ENCODE measurements at regions not wholly inside any gene's neighbourhood (a gene's known extent, or its start where the extent isn't known, plus 50 kb on each side); places are given as distances from the start of the nearest gene placed in this dataset.
"Not testable (repeated sequence)": the region's sequence is repeated elsewhere in the genome, so short reads cannot be mapped to it uniquely, and the experiment has no call there.

DNA sequence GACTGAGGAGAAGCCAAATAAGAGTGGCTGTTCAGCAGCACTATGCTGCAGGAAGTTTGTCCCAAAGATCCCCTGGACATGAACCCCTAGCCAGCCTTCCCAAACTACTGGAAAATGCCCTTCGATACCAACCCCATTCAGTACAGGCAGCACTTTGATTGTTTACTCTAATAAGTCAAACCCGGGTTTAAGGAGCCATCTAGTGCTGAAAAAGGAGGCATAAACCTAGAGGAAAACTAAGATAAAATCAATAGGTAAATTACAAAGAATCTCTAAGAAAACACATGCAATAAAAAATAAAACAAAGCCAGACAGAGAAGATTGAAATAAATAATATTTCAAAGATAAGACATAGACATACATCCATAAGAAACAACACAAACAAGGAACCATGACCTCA lies 771.6 kb downstream of the RPS29 start:
- DNase-seq: no peak

DNA sequence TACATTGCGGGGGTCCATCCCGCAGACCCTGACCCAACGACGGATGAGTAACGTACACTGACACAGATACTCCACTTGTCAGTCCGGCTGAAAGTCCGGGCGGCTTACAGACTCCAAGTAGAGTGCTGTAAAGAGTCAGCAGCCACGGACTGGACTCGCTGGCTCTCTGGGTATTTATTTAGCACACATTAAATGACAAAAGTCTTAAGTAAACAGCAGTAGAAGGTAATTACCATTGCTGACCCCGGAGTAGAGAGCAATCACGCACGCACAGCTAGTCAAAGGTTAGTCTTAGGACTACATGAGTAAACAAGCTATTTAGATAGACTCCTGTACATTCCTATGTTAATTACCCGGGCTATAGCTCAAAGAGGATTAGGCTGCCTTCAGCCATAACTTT lies 780.9 kb downstream of the RPS29 start:
- DNase-seq: no peak

DNA sequence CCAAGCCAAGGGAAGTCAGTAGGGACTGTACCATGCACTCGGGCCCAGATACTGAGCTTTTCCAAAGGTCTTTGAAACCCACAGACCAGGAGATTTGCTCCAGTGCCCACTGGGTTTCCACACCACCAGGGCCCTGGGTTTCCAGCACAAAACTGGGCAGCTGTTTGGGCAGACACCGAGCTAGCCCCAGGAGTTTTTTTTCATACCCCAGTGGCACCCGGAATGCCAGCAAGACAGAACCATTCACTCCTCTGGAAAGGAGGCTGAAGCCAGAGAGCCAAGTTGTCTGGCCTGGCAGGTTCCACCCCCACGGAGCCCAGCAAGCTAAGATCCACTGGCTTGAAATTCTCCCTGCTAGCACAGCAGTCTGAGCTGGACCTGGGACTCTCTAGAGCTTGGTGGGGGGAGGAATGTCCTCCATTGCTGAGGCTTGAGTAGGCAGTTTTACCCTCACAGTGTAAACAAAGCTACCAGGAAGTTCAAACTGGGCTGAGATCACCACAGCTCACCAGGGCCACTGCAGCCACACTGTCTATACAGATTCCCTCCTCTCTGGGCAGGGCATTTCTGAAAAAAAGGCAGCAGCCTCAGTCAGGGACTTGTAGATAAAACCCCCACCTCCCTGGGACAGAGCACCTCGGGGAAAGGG lies 793.7 kb downstream of the RPS29 start:
- DNase-seq: no peak

DNA sequence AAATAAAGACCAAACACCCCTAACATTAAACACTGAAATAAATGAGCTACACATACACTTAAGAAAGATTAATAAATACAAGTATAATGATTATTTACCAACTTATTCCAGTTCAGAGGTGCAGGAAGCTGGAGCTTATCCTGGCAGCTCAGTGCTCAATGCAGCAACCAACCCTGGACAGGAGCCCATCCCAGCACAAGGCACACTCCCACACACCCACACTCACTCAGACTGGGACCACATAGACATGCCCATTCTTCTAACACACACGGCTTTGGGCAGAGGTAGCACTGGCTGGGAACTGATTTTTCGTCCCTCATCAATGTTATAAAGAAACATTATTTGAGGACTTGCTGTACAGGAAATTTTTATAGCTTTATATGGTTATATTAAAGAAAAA lies 797.4 kb downstream of the RPS29 start:
- no peak for DNase-seq

DNA sequence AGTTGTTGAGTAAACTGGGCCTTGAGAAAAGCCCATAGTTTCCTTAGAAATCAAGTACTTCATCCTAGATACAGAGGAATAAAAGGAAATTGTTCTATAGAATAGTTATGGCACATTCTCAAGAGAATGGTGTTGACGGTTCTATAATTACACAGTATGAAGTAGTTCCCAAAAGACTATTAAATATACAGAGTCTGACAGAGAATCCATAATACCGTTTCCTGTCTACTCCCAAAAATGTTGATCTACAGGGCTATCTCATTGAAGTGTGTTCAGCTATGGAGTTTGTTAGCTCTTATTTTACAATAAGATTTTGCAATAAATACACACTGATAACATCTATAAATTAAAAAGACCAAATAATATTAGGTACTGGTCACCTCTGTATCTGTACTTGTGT lies 799.7 kb downstream of the RPS29 start:
- no peak for DNase-seq

DNA sequence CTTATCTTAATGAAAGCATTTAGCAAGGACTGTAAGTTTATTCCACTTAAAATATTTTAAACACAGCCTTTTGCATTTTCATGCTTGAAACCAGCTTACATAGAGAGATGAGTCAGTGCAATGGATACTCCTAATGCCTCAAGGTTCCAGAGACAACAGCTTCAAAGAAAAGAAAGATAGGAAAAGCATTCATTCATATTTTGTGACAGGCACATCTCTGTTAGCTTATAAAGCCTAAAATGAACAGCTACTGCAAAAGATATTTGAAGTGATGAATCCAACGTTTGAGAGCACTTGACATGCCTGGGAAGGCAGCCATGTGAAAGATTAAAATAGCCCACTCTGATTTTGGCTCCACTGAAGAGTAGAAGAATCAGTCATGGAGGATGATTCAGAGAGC lies 814.5 kb downstream of the RPS29 start:
- DNase-seq: no peak

DNA sequence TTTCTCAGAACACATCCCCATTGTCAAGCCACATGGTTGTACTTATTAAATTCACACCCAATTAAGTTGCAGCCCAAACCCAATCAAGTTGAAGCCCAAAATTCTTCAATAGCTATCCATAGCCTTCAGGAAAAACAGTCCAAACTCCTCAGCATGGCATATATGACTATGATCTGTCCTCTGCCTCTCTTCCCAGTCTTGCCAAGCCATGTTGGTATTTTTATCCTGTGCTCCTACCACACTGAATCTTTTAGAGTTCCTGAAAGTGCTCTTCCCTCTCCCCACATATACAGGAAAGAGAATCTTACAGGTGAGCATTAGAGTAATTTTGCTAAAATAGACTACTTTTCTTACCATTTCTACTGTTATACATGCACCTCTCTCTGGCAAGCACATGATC lies 834.9 kb downstream of the RPS29 start:
- DNase-seq: no peak

DNA sequence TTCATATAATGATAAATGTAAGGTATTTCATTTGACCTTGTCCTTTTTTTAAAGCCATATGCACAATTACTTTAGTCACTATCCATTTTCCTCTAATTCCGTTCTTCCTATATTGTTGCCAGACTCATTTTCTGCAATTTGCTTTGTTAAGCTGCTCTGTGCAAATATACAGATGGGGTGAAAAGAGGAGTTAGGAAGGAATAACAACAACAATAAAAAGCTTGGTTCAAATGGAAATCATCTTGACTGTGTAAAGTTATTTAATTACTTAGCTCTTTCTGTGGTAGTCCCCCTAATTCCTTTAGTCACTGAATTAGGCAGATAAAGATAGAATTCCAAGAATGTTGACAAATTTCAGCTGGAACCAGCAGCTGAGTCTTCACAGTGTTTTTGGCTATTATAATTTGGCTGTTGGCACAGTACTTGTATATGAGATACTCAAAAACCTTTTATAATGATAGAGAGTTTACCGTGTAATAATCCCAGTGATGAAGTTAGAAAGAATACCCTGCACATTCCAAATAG lies 838.0 kb downstream of the RPS29 start:
- no peak for DNase-seq

DNA sequence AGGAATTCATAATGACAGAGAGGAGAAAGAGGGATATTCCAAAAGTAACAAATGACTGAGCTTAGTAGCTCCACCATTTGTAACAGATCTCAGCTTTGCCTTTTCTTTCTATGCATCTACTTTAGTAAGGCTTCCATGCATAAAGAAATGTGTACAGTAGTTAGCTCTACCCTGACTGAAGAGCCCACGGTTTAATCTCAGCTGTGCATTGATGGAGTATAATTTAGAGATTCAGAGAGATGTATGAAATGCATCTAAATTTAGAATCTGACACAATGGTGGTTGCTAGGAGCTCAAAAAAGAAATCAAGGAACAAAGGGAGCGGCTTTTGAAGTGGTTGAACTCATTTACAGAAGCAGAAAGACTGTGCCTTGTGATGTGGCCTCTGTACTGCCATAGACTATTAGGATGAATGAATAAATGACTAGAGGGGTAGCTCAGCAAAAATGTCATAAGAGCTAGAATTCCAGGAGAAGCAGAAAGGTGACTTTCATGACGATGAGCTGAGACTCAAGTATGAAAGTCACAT lies 838.6 kb downstream of the RPS29 start:
- no peak for DNase-seq

DNA sequence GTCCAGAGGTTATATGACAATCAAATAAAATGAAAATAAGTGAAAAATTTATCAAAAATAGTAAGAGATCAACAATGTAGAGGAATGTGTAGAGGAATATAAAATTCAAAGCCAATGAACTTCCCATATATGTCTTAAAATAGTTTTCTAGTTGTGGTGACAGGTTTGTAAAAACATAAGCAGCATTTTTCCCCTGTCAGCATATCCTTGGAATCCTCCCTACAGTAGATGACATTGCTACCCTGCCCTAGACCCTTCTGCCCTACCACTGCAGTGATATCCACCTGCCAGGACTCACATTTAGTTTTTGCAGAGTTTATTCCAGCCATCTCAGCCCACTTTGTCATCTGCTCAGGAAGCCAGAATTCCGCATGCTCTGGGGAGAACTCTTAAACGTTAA lies 842.0 kb downstream of the RPS29 start:
- DNase-seq: no peak

DNA sequence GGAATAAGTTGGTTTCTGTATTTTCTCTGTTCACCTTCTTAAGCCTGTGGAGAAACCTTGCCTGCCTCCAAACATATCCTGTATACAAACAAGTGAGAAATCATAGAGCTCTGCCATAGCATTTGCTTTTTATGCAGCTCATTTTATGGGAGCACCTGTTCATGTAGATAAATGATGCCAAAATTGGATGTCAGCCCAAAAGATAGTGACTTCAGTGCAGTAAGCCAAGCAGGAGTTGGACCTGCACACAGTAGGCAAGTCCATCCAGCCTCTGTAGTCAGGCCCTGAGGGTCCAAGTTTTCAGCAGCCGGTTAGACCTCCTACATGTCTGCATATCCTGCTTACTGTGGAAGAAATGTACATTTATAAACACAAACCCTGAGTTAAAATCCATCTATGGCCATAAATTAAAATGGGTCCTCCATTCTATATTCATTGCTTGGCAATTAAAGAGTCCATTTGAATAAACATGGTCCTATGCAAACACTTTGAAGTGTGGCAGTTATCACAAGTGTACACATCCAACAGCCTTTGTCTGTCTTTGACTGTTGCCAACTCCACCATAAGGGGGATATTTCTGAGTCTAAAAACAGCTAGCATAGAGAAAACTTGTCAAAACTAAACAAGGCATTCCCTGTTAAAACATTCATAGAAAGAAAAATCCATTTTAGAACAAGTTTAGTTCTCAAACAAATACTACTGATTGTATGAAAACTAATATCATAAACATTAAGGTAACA lies 847.8 kb downstream of the RPS29 start:
- DNase-seq: no peak

DNA sequence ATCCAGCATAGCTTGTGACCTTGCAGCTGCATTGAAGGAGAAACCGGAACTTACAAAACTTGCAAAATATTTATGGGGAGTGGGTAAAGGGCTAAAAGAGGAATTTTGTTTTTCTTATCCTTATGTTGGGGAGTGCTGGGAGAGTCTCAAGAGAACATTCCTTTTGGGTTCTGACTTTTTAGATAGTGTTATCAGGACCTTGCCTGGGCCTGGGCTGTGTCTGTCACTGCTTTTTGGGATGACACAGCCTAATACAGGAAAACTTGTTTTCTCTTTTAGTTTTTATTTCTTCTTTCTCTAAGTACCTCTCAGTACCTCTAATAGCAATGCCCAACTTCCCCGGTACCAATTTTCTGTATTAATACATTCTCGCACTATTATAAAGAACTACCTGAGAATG lies 850.6 kb downstream of the RPS29 start:
- DNase-seq: no peak

DNA sequence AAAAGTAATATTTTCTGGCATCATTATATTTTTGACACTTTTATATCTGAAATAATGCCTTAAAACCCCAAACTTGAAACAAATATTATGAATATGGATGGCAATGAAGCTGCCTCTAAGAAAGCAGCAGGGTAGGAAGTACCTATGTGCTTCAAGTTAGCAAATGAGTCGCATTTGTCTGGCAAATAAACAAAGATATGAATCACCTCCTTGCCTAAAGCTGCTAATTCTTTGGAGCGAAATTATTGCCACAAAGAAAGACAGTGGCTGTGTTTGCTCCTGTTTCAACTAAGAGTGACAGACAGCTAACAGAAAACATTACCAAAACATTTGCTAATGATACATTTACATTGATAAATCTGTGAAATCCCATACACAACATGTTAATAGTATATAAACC lies 854.9 kb downstream of the RPS29 start:
- no peak for DNase-seq

DNA sequence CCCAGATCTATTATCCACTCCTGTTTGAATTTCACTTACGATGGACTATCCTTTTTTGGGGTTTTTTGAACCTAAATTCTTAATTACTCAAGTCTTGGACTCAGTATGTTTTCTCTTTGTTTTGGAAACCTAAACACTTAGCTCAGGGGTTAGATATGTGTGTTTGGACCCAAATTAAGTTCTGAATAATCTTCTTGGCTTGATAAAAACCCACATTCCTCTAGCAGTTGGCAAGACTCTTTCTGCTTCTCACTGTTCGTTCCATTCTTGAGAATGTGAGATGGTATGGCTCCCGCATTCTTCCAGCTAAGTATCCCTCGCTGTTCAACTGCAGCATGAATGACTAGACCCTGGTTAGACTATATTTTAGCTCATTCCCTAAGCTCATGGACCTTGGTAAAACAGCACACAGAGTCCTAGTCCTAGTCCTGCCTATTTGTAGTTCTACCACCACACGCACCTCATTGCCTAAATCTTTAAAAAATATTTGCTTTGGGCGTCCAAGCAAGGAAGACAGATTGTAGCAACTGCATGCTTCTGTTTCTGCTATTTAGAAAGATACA lies 860.0 kb downstream of the RPS29 start:
- no peak for DNase-seq

DNA sequence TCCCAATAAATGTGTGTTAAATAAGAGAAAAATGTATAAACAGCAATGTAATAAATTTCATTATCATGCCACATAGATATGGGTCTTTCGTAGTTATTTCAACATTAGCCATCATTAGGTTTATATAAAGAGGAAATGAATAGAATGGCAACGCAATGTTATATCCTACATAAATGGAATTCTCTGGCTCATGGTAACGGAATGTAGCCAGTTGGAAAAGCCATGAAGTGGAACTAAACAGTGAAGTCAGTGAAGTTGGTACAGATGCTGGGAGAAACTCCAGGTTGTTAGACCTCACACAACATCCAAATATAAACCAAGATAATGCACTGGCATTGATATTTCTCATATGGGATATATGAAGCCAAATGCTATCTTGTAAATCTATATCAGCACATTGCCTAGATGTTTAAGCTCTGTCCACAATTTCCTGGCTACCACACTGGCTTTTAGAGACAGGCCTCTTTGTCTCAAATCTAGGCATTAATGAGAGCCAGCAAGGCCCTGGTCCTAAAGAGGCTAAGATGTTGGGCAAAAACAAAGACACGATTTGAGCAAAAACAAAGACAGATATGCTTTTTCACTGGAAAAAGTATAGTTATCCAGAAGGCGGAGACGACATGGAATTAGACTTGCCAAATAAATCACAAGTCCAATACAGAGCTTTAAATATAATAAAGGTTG lies 861.0 kb downstream of the RPS29 start:
- no peak for DNase-seq

DNA sequence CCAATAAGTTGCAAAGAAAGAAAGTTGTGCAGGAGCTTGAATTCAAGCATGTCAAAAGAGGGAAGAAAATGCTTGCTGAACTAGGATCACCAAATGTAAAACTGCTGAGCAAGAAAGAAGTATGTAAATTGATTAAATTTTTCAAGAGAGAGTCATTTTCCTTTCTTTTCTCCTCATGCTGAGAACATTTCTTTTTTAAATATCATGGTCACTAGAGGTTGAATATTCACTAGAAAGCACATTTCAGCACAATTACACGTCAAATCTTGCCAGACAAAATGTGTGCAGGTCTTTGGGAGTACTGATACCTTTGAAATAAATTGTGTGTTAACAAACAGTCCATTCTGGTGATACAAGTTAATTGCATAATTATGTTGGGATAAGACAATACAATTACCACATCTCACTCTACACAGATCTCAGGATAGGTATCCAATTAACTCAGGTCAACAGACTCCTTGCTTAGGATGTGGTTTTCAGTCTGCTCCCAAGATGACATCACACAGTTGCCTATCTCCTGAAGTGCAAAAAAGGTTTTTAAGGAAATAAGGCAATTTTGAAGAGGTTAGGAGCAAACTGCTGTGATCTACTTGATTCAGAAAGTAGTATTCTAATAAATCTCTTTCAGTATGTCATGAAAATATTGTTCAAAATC lies 862.2 kb downstream of the RPS29 start:
- DNase-seq: no peak

DNA sequence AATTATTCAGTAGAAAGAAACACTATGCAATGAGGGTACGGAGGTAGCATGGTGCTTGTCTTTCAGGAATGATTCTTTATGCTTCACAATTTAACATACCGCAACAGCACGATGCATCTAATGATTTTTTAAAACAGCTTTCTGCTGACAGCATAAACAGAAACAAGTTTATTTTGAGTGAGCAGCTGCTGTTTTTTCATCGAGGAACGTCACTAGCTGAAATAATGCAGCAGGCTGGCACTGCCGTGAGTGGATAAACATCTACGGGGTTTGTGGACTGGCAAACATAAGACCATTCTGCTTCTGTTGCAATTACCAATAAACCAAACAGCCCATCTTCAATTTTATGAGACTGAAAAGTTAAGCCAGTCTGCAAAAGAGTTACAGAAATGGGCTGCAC lies 871.8 kb downstream of the RPS29 start:
- no peak for DNase-seq

DNA sequence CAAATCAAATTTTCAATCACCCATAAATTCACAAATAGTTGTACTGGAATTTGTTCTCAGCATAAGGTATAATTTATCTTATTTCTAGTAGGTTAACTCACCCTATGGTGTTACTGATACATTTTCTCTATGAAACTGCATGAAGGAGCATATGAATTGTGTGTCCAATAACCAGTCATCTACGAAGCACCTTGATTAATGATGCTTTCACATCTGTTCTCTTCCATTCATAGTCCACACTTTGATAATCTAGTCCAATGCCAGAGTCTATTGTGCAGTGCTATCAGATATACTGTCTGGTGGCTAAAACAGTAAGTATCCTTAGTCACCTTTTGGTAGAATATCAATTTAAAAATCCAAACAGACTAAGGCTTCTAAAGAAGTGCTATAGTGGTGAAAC lies 876.0 kb downstream of the RPS29 start:
- DNase-seq: no peak

DNA sequence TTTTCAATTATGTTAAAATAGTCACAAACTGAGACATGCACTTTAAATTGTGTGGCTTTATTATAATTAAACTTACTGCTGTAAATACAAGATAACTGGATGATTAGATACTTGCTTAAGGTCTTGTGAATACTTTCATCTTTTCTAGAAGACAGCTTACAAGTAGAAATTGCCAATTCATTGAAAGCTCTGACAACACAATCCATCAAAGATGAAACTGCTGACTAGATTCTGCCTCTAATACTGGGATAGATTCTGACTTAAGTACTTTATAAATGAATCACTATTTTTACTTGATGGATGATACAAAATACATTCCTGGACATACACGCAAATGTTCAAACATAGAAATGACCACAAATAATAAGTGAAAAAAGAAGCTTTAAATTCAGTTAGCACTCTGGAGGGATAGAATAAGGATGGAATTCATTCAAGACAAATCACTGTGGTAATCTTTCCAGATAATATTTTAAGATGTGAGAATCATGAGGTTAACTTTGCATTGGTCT lies 876.8 kb downstream of the RPS29 start:
- DNase-seq: no peak

DNA sequence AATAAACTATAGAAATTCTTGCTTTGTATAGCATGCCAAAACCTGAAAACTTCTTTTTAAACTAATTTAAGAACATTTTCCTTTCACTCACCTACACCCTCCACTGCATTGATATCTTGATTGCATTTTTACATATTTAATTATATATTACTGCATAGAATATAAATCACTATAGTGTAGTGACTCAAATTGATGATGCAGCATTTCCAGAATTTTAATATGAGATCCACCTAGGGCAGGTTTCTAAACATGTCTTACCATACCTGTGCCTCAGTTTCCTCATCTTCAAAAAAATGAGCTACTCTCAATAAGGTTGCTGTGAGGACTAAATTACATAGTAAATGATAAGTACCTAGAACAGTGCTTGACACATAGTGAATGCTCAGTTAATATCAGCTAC lies 881.5 kb downstream of the RPS29 start:
- no peak for DNase-seq

DNA sequence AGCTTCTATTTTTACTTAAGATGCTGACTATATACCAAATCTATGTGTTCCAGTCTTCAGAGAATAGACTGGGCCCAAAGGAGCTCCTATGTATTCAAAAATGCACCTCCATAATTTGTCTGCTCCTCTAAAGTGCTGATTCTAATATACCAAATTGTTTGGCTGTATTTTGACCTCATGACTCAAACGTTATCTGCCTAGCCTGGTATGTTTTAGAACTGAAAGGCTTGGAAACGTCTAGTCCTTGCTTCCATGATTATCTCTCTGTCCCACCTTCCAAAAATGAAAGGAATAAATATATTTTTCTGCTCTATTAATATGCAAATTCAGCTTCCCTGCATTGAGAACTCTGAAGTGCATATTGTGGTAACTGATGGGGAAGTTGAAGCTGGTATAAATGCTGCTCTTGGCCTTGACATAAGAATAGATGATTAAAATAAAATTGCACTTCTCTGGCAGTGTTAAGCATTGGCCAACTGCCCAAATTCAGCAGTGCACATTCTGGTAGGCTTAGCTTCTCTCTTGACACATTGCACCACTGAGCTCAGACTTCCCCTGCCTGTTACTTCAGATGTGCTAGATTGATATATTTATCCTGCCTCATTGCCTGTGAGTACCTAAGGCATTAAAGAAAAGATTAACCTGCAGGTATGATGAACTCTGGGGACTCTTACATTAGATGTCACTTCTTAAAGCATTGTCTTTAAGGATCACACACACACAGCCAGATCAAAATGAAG lies 882.3 kb downstream of the RPS29 start:
- DNase-seq: no peak

DNA sequence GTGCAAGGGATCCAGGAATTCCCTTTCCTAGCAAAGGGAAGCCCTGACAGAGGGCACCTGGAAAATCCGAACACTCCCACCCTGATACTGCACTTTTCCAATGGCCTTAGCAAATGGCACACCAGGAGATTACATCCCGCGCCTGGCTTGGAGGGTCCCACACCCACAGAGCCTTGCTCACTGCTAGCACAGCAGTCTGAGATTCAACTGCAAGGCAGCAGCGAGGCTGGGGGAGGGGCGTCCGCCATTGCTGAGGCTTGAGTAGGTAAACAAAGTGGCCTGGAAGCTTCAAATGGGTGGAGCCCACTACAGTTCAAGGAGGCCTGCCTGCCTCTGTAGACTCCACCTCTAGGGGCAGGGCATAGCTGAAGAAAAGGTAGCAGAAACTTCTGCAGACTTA lies 888.8 kb downstream of the RPS29 start:
- DNase-seq: not testable (repeated sequence)
